ENCODE measurements at regions not wholly inside any gene's neighbourhood (a gene's known extent, or its start where the extent isn't known, plus 50 kb on each side); places are given as distances from the start of the nearest gene placed in this dataset.
A peak's percentile ranks its signal among the peaks of the same experiment; 100 is the strongest.

- WGBS (ENCODE audit: insufficient coverage, low coverage, low lambda C conversion rate, missing lambda C conversion rate) = 51% methylated on average over 3 of the region's 3 CpGs
- Histone ChIP-seq H3K27ac (no peak overlapping the region), H3K9me3 (no peaks in the 10 kb centered on the region), H3K27me3 (no peaks in the 10 kb centered on the region), H3K4me1 (no peaks in the 10 kb centered on the region), H3K4me3 (no peak overlapping the region), H3K36me3 (no peaks in the 10 kb centered on the region)
- intact Hi-C loops (cut with DNase I) = no loop called here
- DNase-seq (no peak), ATAC-seq (no peak)
- TF ChIP-seq CTCF (IDR thresholded peaks at IDR 0.05) (no peak), POLR2A (IDR thresholded peaks at IDR 0.05) (no peak)
These were observed 208.5 kb upstream of the DAB1 start for GRCh38 chr1:57632401-57632800.

GRCh38 chr1:57627612-57628011 is 203.8 kb upstream of the DAB1 start:
- no peak for DNase-seq
- intact Hi-C loops (cut with DNase I) = no loop called here
- no peaks in the 10 kb centered on the region for H3K4me1 ChIP-seq
- H3K9me3 ChIP-seq = no peaks in the 10 kb centered on the region
- no peaks in the 10 kb centered on the region for H3K27me3 ChIP-seq
- no peak overlapping the region for H3K4me3 ChIP-seq
- no peak for ATAC-seq
- H3K27ac ChIP-seq = no peak overlapping the region
- no peak for TF ChIP-seq CTCF (IDR thresholded peaks at IDR 0.05)
- TF ChIP-seq POLR2A (IDR thresholded peaks at IDR 0.05) = no peak
- no peaks in the 10 kb centered on the region for H3K36me3 ChIP-seq

GRCh38 chr1:57623791-57624538 is 200.1 kb upstream of the DAB1 start:
- TF ChIP-seq POLR2A (IDR thresholded peaks at IDR 0.05) (no peak), CTCF (IDR thresholded peaks at IDR 0.05) (no peak)
- WGBS (ENCODE audit: insufficient coverage, low coverage, low lambda C conversion rate, missing lambda C conversion rate) = 71% methylated on average over 3 of the region's 3 CpGs
- Histone ChIP-seq H3K4me3 (no peak overlapping the region), H3K9me3 (no peaks in the 10 kb centered on the region), H3K27ac (no peak overlapping the region), H3K4me1 (no peaks in the 10 kb centered on the region), H3K27me3 (no peaks in the 10 kb centered on the region), H3K36me3 (no peaks in the 10 kb centered on the region)
- DNase-seq (no peak), ATAC-seq (no peak)
- intact Hi-C loops (cut with DNase I) = no loop called here

GRCh38 chr1:57623039-57623790 is 199.4 kb upstream of the DAB1 start:
- peak in 2 of 4 donors; percentile 21 to 60 for ATAC-seq
- TF ChIP-seq POLR2A (IDR thresholded peaks at IDR 0.05) = no peak
- no peak for TF ChIP-seq CTCF (IDR thresholded peaks at IDR 0.05)
- H3K27ac ChIP-seq = no peak overlapping the region
- no peaks in the 10 kb centered on the region for H3K27me3 ChIP-seq
- no peak for DNase-seq
- intact Hi-C loops (cut with DNase I) = no loop called here
- H3K36me3 ChIP-seq = no peaks in the 10 kb centered on the region
- H3K4me1 ChIP-seq = no peaks in the 10 kb centered on the region
- H3K4me3 ChIP-seq = no peak overlapping the region
- 48% methylated on average over 15 of the region's 18 CpGs for WGBS (ENCODE audit: insufficient coverage, low coverage, low lambda C conversion rate, missing lambda C conversion rate)
- H3K9me3 ChIP-seq = no peaks in the 10 kb centered on the region
